ENCODE measurements at regions not wholly inside any gene's neighbourhood (a gene's known extent, or its start where the extent isn't known, plus 50 kb on each side); places are given as distances from the start of the nearest gene placed in this dataset.

DNA sequence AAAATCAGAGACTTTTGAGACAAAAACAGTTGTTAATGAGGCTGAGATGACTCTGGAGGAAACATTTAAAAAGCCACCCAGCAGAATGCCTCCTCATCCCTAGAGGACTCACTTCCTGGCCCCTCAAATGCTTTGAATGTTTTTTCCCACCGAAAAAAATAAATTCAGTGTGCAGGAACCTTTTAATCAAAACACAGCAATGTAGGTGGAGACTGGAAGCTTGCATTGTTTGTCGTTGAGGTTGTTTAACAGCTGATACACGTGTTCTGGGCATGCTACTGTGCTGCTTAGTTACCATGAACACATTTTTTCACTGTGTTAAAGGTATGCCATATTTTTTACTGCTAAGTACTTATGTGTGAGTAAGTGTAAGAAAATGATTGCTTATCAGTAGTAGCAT is 65.7 kb upstream of the ADCY2 start:
- no peak for DNase-seq (ENCODE audit: low read depth, low spot score)

DNA sequence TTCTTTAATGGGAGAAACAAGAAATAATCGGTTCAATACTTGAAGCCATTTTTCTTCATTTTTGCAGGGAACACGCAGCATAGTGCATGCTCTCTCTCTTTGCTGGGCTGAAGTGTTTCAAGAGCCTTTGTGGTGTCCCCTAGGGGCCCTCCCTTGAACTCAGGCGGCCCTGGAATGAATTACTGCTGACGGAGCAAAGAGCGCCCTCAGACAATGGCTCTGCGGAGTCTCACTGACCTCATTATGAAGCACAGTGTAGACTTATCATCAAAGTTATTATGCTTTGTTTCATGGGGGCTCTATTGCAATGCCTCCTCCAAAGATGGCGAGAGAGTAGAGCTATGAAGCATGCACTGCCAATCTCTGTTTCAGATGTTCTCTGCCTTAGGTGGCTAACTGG is 64.8 kb upstream of the ADCY2 start:
- TF ChIP-seq EZH2 (IDR thresholded peaks at IDR 0.05) = no peak
- no peak for TF ChIP-seq POLR2AphosphoS5 (IDR thresholded peaks at IDR 0.05; ENCODE audit: borderline replicate concordance, low read depth, low read length)
- no peak for TF ChIP-seq FOXP2 (optimal IDR thresholded peaks at IDR 0.05; ENCODE audit: control extremely low read depth, extremely low read length, insufficient read depth)
- H3K36me3 ChIP-seq (ENCODE audit: insufficient read depth, low read length) = no peaks in the 10 kb centered on the region
- no peak for DNase-seq (ENCODE audit: low read depth, low spot score)
- H3K9ac ChIP-seq (ENCODE audit: insufficient read length) = no peak overlapping the region
- no peak overlapping the region for H3K27ac ChIP-seq
- H3K4me3 ChIP-seq = no peak overlapping the region
- no peaks in the 10 kb centered on the region for H3K9me3 ChIP-seq (ENCODE audit: low read depth, low read length)

More for the DNA sequence above, 65.7 kb upstream of the ADCY2 start:
- H3K4me3 ChIP-seq = no peak overlapping the region
- no peaks in the 10 kb centered on the region for H3K36me3 ChIP-seq (ENCODE audit: insufficient read depth, low read length)
- no peaks in the 10 kb centered on the region for H3K9me3 ChIP-seq (ENCODE audit: low read depth, low read length)
- H3K27ac ChIP-seq = no peak overlapping the region
- TF ChIP-seq FOXP2 (optimal IDR thresholded peaks at IDR 0.05; ENCODE audit: control extremely low read depth, extremely low read length, insufficient read depth) = no peak
- H3K9ac ChIP-seq (ENCODE audit: insufficient read length) = no peak overlapping the region
